CD14-positive monocyte (primary cell): ENCODE measurements at regions not wholly inside any gene's neighbourhood (a gene's known extent, or its start where the extent isn't known, plus 50 kb on each side); places are given as distances from the start of the nearest gene placed in this dataset.

ENCODE experiments used
- DNase-seq, 3 donors: peaks; one replicate each; pipeline ENCODE4 v3.0.0-alpha.2; 2011 to 2022
- H2AFZ ChIP-seq: 2 replicates; pipeline ENCODE4 v1.6.0; 2012; ENCODE audit warnings: mild to moderate bottlenecking, low read depth, low read length, inconsistent platforms; ENCODE audit not compliant: insufficient read depth, poor library complexity, severe bottlenecking
- H3K27ac ChIP-seq, 2 donors: 1 replicate in 1 of 2; 2 replicates in 1 of 2; pipeline ENCODE4 v1.5.1; 2012 to 2013; ENCODE audit warnings: low read length in 2 of 2, control low read depth in 1 of 2, inconsistent platforms in 1 of 2, low read depth in 1 of 2, mild to moderate bottlenecking in 1 of 2
- H3K27me3 ChIP-seq, 2 donors: one replicate each; pipeline versions ENCODE4 v1.6.0 to v1.6.1; 2011 to 2013; ENCODE audit warnings: low read length in 2 of 2; ENCODE audit not compliant: control insufficient read depth in 2 of 2, insufficient read depth in 2 of 2
- H3K36me3 ChIP-seq, 2 donors: replicated peaks in 1 of 2; 1 replicate in 1 of 2; 2 replicates in 1 of 2; pipeline versions ENCODE4 v1.5.1 to v1.6.1; 2012 to 2013; ENCODE audit warnings: low read length in 2 of 2, control low read depth in 1 of 2, inconsistent platforms in 1 of 2, mild to moderate bottlenecking in 1 of 2; ENCODE audit not compliant: insufficient read depth in 2 of 2, control insufficient read depth in 1 of 2
- H3K4me1 ChIP-seq, 2 donors: 1 replicate in 1 of 2; 2 replicates in 1 of 2; pipeline versions ENCODE4 v1.5.1 to v1.6.1; 2012 to 2013; ENCODE audit warnings: low read length in 2 of 2, control low read depth in 1 of 2, inconsistent platforms in 1 of 2, mild to moderate bottlenecking in 1 of 2, moderate library complexity in 1 of 2; ENCODE audit not compliant: insufficient read depth in 2 of 2, control insufficient read depth in 1 of 2
- H3K4me2 ChIP-seq: replicated peaks from 2 replicates; pipeline ENCODE3; 2012; ENCODE audit warnings: low read length, moderate library complexity, mild to moderate bottlenecking; ENCODE audit not compliant: poor library complexity, severe bottlenecking; ENCODE audit errors: extremely low read depth
- H3K4me3 ChIP-seq, 3 experiments: fragments of 200-600 bp in 1 of 3; sonication (generic) in 1 of 3; replicated peaks in 1 of 3; 1 replicate in 2 of 3; 2 replicates in 1 of 3; pipeline ENCODE4 v1.5.1; 2011 to 2013; ENCODE audit warnings: low read length in 3 of 3, mild to moderate bottlenecking in 3 of 3, control low read depth in 2 of 3, low read depth in 2 of 3, inconsistent platforms in 1 of 3, moderate library complexity in 1 of 3
- H3K79me2 ChIP-seq: 2 replicates; pipeline ENCODE4 v1.6.0; 2012; ENCODE audit warnings: mild to moderate bottlenecking, control low read depth, inconsistent platforms, low read length, moderate library complexity; ENCODE audit not compliant: insufficient read depth
- H3K9ac ChIP-seq: 2 replicates; pipeline ENCODE4 v1.6.0; 2017; ENCODE audit warnings: low read length, mild to moderate bottlenecking; ENCODE audit not compliant: insufficient read depth, poor library complexity, severe bottlenecking
- H3K9me3 ChIP-seq, 2 donors: replicated peaks in 1 of 2; 1 replicate in 1 of 2; 2 replicates in 1 of 2; pipeline versions ENCODE4 v1.5.1 to v1.6.1; 2012 to 2013; ENCODE audit warnings: low read length in 2 of 2, control low read depth in 1 of 2; ENCODE audit not compliant: control insufficient read depth in 1 of 2, insufficient read depth in 1 of 2
- H4K20me1 ChIP-seq: 2 replicates; pipeline ENCODE4 v1.6.0; 2012; ENCODE audit warnings: mild to moderate bottlenecking, low read length, control low read depth, moderate library complexity; ENCODE audit not compliant: insufficient read depth
- H3K27ac Mint-ChIP-seq, 7 donors: one replicate each; pipeline ENCODE4 v1.8.0; 2020; ENCODE audit warnings: mild to moderate bottlenecking in 7 of 7, mixed read lengths in 7 of 7, moderate library complexity in 6 of 7, inconsistent platforms in 2 of 7
- H3K27me3 Mint-ChIP-seq, 3 donors: one replicate each; pipeline ENCODE4 v1.8.0; 2021 to 2022; ENCODE audit warnings: low read depth in 3 of 3, mild to moderate bottlenecking in 3 of 3, mixed read lengths in 3 of 3, moderate library complexity in 3 of 3, inconsistent platforms in 1 of 3
- H3K36me3 Mint-ChIP-seq, 2 donors: one replicate each; pipeline ENCODE4 v1.8.0; 2020; ENCODE audit warnings: mixed read lengths in 2 of 2, inconsistent platforms in 1 of 2, mild to moderate bottlenecking in 1 of 2
- H3K4me1 Mint-ChIP-seq: one replicate; pipeline ENCODE4 v1.8.0; 2020; ENCODE audit warnings: mild to moderate bottlenecking, mixed read lengths
- H3K4me3 Mint-ChIP-seq, 2 donors: one replicate each; pipeline ENCODE4 v1.8.0; 2020; ENCODE audit warnings: mild to moderate bottlenecking in 2 of 2, mixed read lengths in 2 of 2, moderate library complexity in 1 of 2
- H3K9me3 Mint-ChIP-seq, 7 donors: one replicate each; pipeline ENCODE4 v1.8.0; 2020 to 2022; ENCODE audit warnings: mixed read lengths in 7 of 7, mild to moderate bottlenecking in 6 of 7, moderate library complexity in 6 of 7, inconsistent platforms in 2 of 7
- CTCF ChIP-seq: fragments of 200-600 bp; IDR thresholded peaks from one replicate; pipeline ENCODE4 v1.8.0; 2022; ENCODE audit warnings: antibody characterized with exemption, mild to moderate bottlenecking
- WGBS: methylation state at CpG from one replicate; pipeline ENCODE4 v1.1.5; 2013; ENCODE audit warnings: missing lambda C conversion rate; ENCODE audit not compliant: insufficient coverage; 5-methylcytosine and 5-hydroxymethylcytosine counted together
- intact Hi-C, 2 donors: fragments of 100-400 bp; cut with micrococcal nuclease; formaldehyde crosslinking; loops; one replicate each; pipeline versions ENCODE4 v1.15.0 to v1.15.1; 2023

- Histone ChIP-seq H3K79me2 (no peaks in the 10 kb centered on the region), H3K36me3 (no peaks in the 10 kb centered on the region), H3K4me1 (no peaks in the 10 kb centered on the region), H2AFZ (no peak overlapping the region), H3K9me3 (peaks cover 0 to 4% of the 10 kb centered on the region in 2 donors), H3K27me3 (no peaks in the 10 kb centered on the region), H4K20me1 (no peaks in the 10 kb centered on the region), H3K4me3 (no peak overlapping the region), H3K27ac (no peak overlapping the region), H3K9ac (no peak overlapping the region), H3K4me2 (no peak overlapping the region)
- Mint-ChIP-seq H3K4me1 (peaks cover 5% of the 10 kb centered on the region), H3K36me3 (no peaks in the 10 kb centered on the region), H3K9me3 (peaks cover 2 to 8% (median 6%) of the 10 kb centered on the region in 7 donors), H3K27ac (no peak overlapping the region), H3K27me3 (no peaks in the 10 kb centered on the region), H3K4me3 (no peak overlapping the region)
- WGBS, result no CpG with 5 or more reads among the region's 2 CpGs
- no peak for DNase-seq
- TF ChIP-seq CTCF, result no peak
- intact Hi-C loops, result no loop called here
Measured at GRCh38 chr6:139508576-139508975, 134.1 kb upstream of the CITED2 start.

- H3K4me2 ChIP-seq, result no peak overlapping the region
- no peaks in the 10 kb centered on the region for H3K36me3 Mint-ChIP-seq
- no peaks in the 10 kb centered on the region for H3K4me1 ChIP-seq
- intact Hi-C loops, result no loop called here
- H3K9ac ChIP-seq, result no peak overlapping the region
- H2AFZ ChIP-seq, result no peak overlapping the region
- H3K9me3 ChIP-seq, result peaks cover 0 to 4% of the 10 kb centered on the region in 2 donors
- no peak for DNase-seq
- no peaks in the 10 kb centered on the region for H3K79me2 ChIP-seq
- 0% methylated on average over 2 of the region's 2 CpGs for WGBS
- H3K9me3 Mint-ChIP-seq, result peaks cover 2 to 12% (median 6%) of the 10 kb centered on the region in 7 donors
- TF ChIP-seq CTCF, result no peak
- no peak overlapping the region for H3K27ac Mint-ChIP-seq
- H3K27ac ChIP-seq, result no peak overlapping the region
- H3K4me3 ChIP-seq, result no peak overlapping the region
- peaks cover 5% of the 10 kb centered on the region for H3K4me1 Mint-ChIP-seq
- no peaks in the 10 kb centered on the region for H4K20me1 ChIP-seq
- no peak overlapping the region for H3K4me3 Mint-ChIP-seq
- no peaks in the 10 kb centered on the region for H3K27me3 ChIP-seq
- H3K36me3 ChIP-seq, result no peaks in the 10 kb centered on the region
- H3K27me3 Mint-ChIP-seq, result no peaks in the 10 kb centered on the region
Measured at GRCh38 chr6:139508023-139508422, 133.6 kb upstream of the CITED2 start.
